A549 (cell line): ENCODE measurements at regions not wholly inside any gene's neighbourhood (a gene's known extent, or its start where the extent isn't known, plus 50 kb on each side); places are given as distances from the start of the nearest gene placed in this dataset.
A peak's percentile ranks its signal among the peaks of the same experiment; 100 is the strongest.

Experiments
- ATAC-seq, 2 experiments: fragments of 200-7000 bp in 1 of 2; fragments of >200 bp in 1 of 2; cut with Nextera tagmentation in 1 of 2; cut with Tn5 transposase in 1 of 2; 3 replicates each; pipeline versions ENCODE4 v1.8.0 to v1.9.1; 2018 to 2020; ENCODE audit warnings: mild to moderate bottlenecking in 1 of 2, moderate library complexity in 1 of 2
- CTCF ChIA-PET: fragments of 300-600 bp; sonication (Branson Sonifier 250); formaldehyde crosslinking; extraction: SDS; loops from one replicate; lab custom pipeline; 2021; ENCODE audit warnings: antibody characterized with exemption, inconsistent platforms; lab: Yijun Ruan, JAX
- POLR2A ChIA-PET: fragments of 350-600 bp; formaldehyde crosslinking; extraction: SDS; loops from one replicate; lab custom pipeline; 2021; ENCODE audit warnings: antibody characterized with exemption, inconsistent platforms; lab: Yijun Ruan, JAX
- DNase-seq, 2 experiments: peaks; one replicate each; pipeline versions ENCODE4 v3.0.0 to v3.0.0-alpha.2; 2011 to 2016; ENCODE audit warnings: low read depth in 1 of 2, low spot score in 1 of 2
- FAIRE-seq: peaks from 2 replicates; lab custom pipeline; 2011; peaks lifted over from hg19 to GRCh38; lab: Jason Lieb, UNC
- H3K27ac ChIP-seq, 2 experiments: fragments of >200 bp; sonication (Bioruptor Twin); formaldehyde crosslinking; 3 replicates each; pipeline ENCODE4 v1.5.1; 2016 to 2017
- H3K4me1 ChIP-seq: fragments of >200 bp; sonication (Bioruptor Twin); formaldehyde crosslinking; 3 replicates; pipeline ENCODE4 v1.6.1; 2016
- H3K4me2 ChIP-seq: fragments of >200 bp; sonication (Bioruptor Twin); formaldehyde crosslinking; 3 replicates; pipeline ENCODE4 v1.6.1; 2016
- H3K4me3 ChIP-seq: fragments of >200 bp; sonication (Bioruptor Twin); formaldehyde crosslinking; 3 replicates; pipeline ENCODE4 v1.5.1; 2016
- H3K9me3 ChIP-seq: fragments of >200 bp; sonication (Bioruptor Twin); formaldehyde crosslinking; 3 replicates; pipeline ENCODE4 v1.6.1; 2016
- CEBPB ChIP-seq, 2 experiments: fragments of >200 bp in 1 of 2; sonication (Bioruptor Twin) in 1 of 2; formaldehyde crosslinking in 1 of 2; IDR thresholded peaks; 2 replicates each; pipeline ENCODE4 v1.6.1; 2012 to 2016
- ESRRA ChIP-seq: fragments of 150-350 bp; IDR thresholded peaks from 2 replicates; pipeline ENCODE4 v1.6.1; 2014; ENCODE audit warnings: mild to moderate bottlenecking, low read length, borderline replicate concordance
- FOSL2 ChIP-seq, 2 experiments: fragments of 450-650 bp in 1 of 2; fragments of >200 bp in 1 of 2; sonication (Bioruptor Twin) in 1 of 2; formaldehyde crosslinking; IDR thresholded peaks; 2 replicates each; pipeline versions ENCODE4 v1.5.0 to v1.6.1; 2016 to 2020; ENCODE audit warnings: mild to moderate bottlenecking in 1 of 2, moderate library complexity in 1 of 2
- GATA3 ChIP-seq: IDR thresholded peaks from 2 replicates; pipeline ENCODE4 v1.6.1; 2012; ENCODE audit warnings: borderline replicate concordance
- HDAC2 ChIP-seq: fragments of 200-600 bp; sonication (generic); IDR thresholded peaks from 2 replicates; pipeline ENCODE4 v1.6.1; 2016
- HEYL ChIP-seq: fragments of 250-450 bp; sonication (Bioruptor Pico); IDR thresholded peaks from 2 replicates; pipeline ENCODE4 v1.8.0; 2021; ENCODE audit warnings: mild to moderate bottlenecking, moderate library complexity
- HOXA7 ChIP-seq: fragments of 250-450 bp; sonication (Bioruptor Pico); IDR thresholded peaks from 2 replicates; pipeline ENCODE4 v1.5.0; 2020; ENCODE audit warnings: mild to moderate bottlenecking, moderate library complexity
- HOXB13 ChIP-seq: fragments of 250-450 bp; sonication (Bioruptor Pico); IDR thresholded peaks from 2 replicates; pipeline ENCODE4 v1.5.0; 2020; ENCODE audit warnings: low read depth, mild to moderate bottlenecking, moderate library complexity
- HOXB5 ChIP-seq: fragments of 250-450 bp; sonication (Bioruptor Pico); IDR thresholded peaks from 2 replicates; pipeline ENCODE4 v1.5.0; 2020; ENCODE audit warnings: mild to moderate bottlenecking, moderate library complexity
- JUN ChIP-seq, 2 experiments: fragments of >200 bp; sonication (Bioruptor Twin); formaldehyde crosslinking; IDR thresholded peaks; 2 replicates in 1 of 2; 3 replicates in 1 of 2; pipeline ENCODE4 v1.6.1; 2016 to 2017
- JUNB ChIP-seq: fragments of >200 bp; sonication (Bioruptor Twin); formaldehyde crosslinking; IDR thresholded peaks from 2 replicates; pipeline ENCODE4 v1.6.1; 2016
- MAFK ChIP-seq: fragments of 450-650 bp; IDR thresholded peaks from 2 replicates; pipeline ENCODE4 v1.6.1; 2014; ENCODE audit not compliant: partially characterized antibody
- MYC ChIP-seq: IDR thresholded peaks from 2 replicates; pipeline ENCODE4 v1.6.1; 2012; ENCODE audit warnings: mild to moderate bottlenecking, inconsistent platforms, low read length, improper control_type of control experiment, borderline replicate concordance
- NFE2L2 ChIP-seq: fragments of 150-350 bp; conservative IDR thresholded peaks from 2 replicates; pipeline ENCODE4 v1.6.1; 2014; ENCODE audit warnings: low read length
- NR3C1 ChIP-seq: fragments of >200 bp; sonication (Bioruptor Twin); formaldehyde crosslinking; IDR thresholded peaks from 3 replicates; pipeline ENCODE4 v1.6.1; 2017
- PHF8 ChIP-seq: fragments of 200-600 bp; sonication (generic); IDR thresholded peaks from 2 replicates; pipeline ENCODE4 v1.6.1; 2016; ENCODE audit warnings: low read depth, mild to moderate bottlenecking, antibody characterized with exemption, moderate library complexity, borderline replicate concordance
- RARB ChIP-seq: fragments of 250-450 bp; sonication (Bioruptor Pico); IDR thresholded peaks from 2 replicates; pipeline ENCODE4 v1.8.0; 2021; ENCODE audit warnings: mild to moderate bottlenecking, moderate library complexity
- SMC3 ChIP-seq: fragments of >200 bp; sonication (Bioruptor Twin); formaldehyde crosslinking; IDR thresholded peaks from 3 replicates; pipeline ENCODE4 v1.6.1; 2018; ENCODE audit warnings: inconsistent platforms
- ZFP36 ChIP-seq: fragments of 450-650 bp; IDR thresholded peaks from 2 replicates; pipeline ENCODE4 v1.6.1; 2014; ENCODE audit warnings: borderline replicate concordance; ENCODE audit not compliant: partially characterized antibody
- WGBS: methylation state at CpG from one replicate; pipeline ENCODE4 v1.1.6; 2017; ENCODE audit errors: missing lambda C conversion rate; 5-methylcytosine and 5-hydroxymethylcytosine counted together
- TF ChIP-seq, protein P1 (sequence below): fragments of 200-600 bp; sonication (generic); IDR thresholded peaks from 2 replicates; pipeline ENCODE4 v1.6.1; 2016; ENCODE audit warnings: antibody characterized with exemption, mild to moderate bottlenecking, moderate library complexity
- TF ChIP-seq, protein P2 (sequence below): fragments of >200 bp; sonication (Bioruptor Twin); formaldehyde crosslinking; IDR thresholded peaks from 3 replicates; pipeline ENCODE4 v1.6.1; 2016
- TF ChIP-seq, protein P3 (sequence below): fragments of 150-350 bp; IDR thresholded peaks from 2 replicates; pipeline ENCODE4 v1.6.1; 2014; ENCODE audit warnings: low read depth, mild to moderate bottlenecking, low read length
- TF ChIP-seq, protein P4 (sequence below): fragments of >200 bp; sonication (Bioruptor Twin); formaldehyde crosslinking; IDR thresholded peaks from 2 replicates; pipeline ENCODE4 v1.6.1; 2016

DNA sequence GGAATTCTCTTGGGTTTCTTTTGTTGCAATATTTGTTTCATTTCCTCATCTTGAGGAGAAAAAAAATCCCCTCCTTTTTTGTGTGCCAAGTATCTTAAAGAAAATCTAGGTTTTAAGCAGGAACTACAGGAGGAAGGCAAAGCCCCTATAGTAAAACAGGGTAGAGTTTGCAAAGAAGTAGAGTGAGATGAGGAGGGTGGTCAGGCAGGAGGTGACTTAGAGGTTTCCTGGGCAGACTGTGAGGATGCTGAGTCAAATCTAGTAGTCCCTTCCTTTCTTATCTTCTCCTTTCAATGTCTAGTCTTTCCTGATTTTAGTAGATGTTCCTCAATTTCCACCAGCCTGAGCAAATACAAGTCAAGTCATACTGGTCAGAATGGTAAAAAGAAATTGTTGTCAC, 222.5 kb downstream of the PMAIP1 start:
- no peak for ATAC-seq
- CTCF ChIA-PET = no interaction called here

DNA sequence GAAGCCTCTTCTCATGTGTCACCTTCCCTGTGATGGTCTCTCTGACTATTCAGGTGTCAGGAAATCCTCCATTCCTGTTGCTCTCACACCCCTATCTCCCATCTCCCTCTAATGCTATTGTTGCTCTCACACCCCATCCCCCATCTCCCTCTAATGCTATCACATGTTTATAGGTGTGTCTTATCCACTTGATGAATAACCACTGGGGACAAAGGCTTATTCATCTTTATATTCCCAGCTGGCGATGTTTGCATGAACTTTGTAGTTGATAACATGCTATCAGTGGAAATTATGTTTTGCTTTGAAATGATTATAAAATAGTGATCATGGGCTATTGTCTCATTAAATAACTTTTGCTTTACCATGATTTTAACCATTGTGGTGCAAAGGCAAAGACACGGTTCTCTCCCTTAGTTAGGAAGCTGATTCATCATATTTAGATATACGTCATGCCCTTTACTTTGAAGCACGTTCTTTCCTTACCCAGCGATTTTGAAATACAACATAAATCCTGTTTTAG, 220.5 kb downstream of the PMAIP1 start:
- Histone ChIP-seq H3K9me3 (no peaks in the 10 kb centered on the region), H3K4me3 (no peak overlapping the region), H3K27ac (no peak overlapping the region)
- CTCF ChIA-PET = interaction anchor here (0.7 to 1.5 kb wide), 2 partner anchors 78 to 124 kb away, joined by 3 to 4 read pairs; no protein-coding TSS in a partner anchor
- WGBS = 51% methylated on average over 5 of the region's 5 CpGs
- FAIRE-seq (no peak), DNase-seq (no peak), ATAC-seq (no peak)
- TF ChIP-seq, protein P1, sequence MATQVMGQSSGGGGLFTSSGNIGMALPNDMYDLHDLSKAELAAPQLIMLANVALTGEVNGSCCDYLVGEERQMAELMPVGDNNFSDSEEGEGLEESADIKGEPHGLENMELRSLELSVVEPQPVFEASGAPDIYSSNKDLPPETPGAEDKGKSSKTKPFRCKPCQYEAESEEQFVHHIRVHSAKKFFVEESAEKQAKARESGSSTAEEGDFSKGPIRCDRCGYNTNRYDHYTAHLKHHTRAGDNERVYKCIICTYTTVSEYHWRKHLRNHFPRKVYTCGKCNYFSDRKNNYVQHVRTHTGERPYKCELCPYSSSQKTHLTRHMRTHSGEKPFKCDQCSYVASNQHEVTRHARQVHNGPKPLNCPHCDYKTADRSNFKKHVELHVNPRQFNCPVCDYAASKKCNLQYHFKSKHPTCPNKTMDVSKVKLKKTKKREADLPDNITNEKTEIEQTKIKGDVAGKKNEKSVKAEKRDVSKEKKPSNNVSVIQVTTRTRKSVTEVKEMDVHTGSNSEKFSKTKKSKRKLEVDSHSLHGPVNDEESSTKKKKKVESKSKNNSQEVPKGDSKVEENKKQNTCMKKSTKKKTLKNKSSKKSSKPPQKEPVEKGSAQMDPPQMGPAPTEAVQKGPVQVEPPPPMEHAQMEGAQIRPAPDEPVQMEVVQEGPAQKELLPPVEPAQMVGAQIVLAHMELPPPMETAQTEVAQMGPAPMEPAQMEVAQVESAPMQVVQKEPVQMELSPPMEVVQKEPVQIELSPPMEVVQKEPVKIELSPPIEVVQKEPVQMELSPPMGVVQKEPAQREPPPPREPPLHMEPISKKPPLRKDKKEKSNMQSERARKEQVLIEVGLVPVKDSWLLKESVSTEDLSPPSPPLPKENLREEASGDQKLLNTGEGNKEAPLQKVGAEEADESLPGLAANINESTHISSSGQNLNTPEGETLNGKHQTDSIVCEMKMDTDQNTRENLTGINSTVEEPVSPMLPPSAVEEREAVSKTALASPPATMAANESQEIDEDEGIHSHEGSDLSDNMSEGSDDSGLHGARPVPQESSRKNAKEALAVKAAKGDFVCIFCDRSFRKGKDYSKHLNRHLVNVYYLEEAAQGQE = no peak
- no peak for TF ChIP-seq RARB (CRISPR knock-in tag)
- peak; percentile 34 for TF ChIP-seq MAFK
- TF ChIP-seq ESRRA = no peak
- TF ChIP-seq FOSL2 (IDR thresholded peaks at IDR 0.05) = no peak
- TF ChIP-seq FOSL2 (CRISPR knock-in tag; IDR thresholded peaks at IDR 0.05) = no peak
- no peak for TF ChIP-seq HEYL (CRISPR knock-in tag)
- TF ChIP-seq, all 56 proteins: peak for 1
- H3K4me2 ChIP-seq = no peak overlapping the region
- POLR2A ChIA-PET = no interaction called here
- H3K4me1 ChIP-seq = no peaks in the 10 kb centered on the region

More for the DNA sequence above, 222.5 kb downstream of the PMAIP1 start:
- TF ChIP-seq HEYL (CRISPR knock-in tag) = no peak
- TF ChIP-seq JUN (IDR thresholded peaks at IDR 0.05) = no peak
- no peak for TF ChIP-seq RARB (CRISPR knock-in tag)
- TF ChIP-seq JUNB = no peak
- no peak for TF ChIP-seq PHF8
- no peak for TF ChIP-seq ZFP36
- no peak for TF ChIP-seq MYC
- TF ChIP-seq HOXB5 = no peak
- TF ChIP-seq SMC3 = no peak
- no peak for TF ChIP-seq HOXA7 (CRISPR knock-in tag)
- TF ChIP-seq HOXB13 (CRISPR knock-in tag) = no peak
- TF ChIP-seq, protein P2, sequence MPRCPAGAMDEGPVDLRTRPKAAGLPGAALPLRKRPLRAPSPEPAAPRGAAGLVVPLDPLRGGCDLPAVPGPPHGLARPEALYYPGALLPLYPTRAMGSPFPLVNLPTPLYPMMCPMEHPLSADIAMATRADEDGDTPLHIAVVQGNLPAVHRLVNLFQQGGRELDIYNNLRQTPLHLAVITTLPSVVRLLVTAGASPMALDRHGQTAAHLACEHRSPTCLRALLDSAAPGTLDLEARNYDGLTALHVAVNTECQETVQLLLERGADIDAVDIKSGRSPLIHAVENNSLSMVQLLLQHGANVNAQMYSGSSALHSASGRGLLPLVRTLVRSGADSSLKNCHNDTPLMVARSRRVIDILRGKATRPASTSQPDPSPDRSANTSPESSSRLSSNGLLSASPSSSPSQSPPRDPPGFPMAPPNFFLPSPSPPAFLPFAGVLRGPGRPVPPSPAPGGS = no peak
- TF ChIP-seq NFE2L2 = no peak
- no peak for TF ChIP-seq CEBPB (IDR thresholded peaks at IDR 0.05)
- FAIRE-seq (no peak), DNase-seq (no peak)
- no peaks in the 10 kb centered on the region for H3K9me3 ChIP-seq
- H3K27ac ChIP-seq = no peak overlapping the region
- POLR2A ChIA-PET = no interaction called here
- no peak overlapping the region for H3K4me2 ChIP-seq
- H3K4me1 ChIP-seq = no peaks in the 10 kb centered on the region
- no peak overlapping the region for H3K4me3 ChIP-seq

DNA sequence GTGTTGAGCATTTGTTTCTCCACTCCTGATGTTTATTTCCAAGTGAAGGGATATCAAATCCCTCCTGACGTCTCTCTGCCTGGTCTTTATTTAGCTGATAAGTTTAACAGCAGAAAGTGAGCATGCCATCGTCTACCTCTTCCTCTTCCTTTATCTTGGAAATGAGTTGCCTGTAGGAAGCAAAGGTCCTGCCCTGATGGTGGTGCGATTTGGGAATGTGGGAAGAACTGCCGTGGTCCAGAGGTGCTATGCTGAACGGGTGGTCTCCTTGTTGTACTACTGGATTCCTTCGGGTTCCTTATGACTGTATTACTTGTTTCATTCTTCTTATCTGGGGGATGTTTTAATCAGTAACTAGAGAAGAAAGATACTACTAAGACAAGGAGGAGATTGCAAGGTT, 217.5 kb downstream of the PMAIP1 start:
- H3K4me1 ChIP-seq = no peaks in the 10 kb centered on the region
- FAIRE-seq (no peak), ATAC-seq (no peak), DNase-seq (no peak)
- TF ChIP-seq GATA3 (no peak), NR3C1 (no peak), RARB (CRISPR knock-in tag) (no peak), HDAC2 (no peak), PHF8 (no peak), JUN (IDR thresholded peaks at IDR 0.05) (no peak)
- TF ChIP-seq, protein P3, sequence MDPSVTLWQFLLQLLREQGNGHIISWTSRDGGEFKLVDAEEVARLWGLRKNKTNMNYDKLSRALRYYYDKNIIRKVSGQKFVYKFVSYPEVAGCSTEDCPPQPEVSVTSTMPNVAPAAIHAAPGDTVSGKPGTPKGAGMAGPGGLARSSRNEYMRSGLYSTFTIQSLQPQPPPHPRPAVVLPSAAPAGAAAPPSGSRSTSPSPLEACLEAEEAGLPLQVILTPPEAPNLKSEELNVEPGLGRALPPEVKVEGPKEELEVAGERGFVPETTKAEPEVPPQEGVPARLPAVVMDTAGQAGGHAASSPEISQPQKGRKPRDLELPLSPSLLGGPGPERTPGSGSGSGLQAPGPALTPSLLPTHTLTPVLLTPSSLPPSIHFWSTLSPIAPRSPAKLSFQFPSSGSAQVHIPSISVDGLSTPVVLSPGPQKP = no peak
- TF ChIP-seq, protein P1 = no peak
- TF ChIP-seq, protein P4, sequence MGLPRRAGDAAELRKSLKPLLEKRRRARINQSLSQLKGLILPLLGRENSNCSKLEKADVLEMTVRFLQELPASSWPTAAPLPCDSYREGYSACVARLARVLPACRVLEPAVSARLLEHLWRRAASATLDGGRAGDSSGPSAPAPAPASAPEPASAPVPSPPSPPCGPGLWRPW = no peak
- H3K9me3 ChIP-seq = no peaks in the 10 kb centered on the region
- POLR2A ChIA-PET = no interaction called here
- WGBS = 19% methylated on average over 6 of the region's 6 CpGs
- H3K4me3 ChIP-seq = no peak overlapping the region
- CTCF ChIA-PET = no interaction called here
- no peak overlapping the region for H3K4me2 ChIP-seq
- H3K27ac ChIP-seq = no peak overlapping the region
